HL-60 (cell line): ENCODE measurements at regions not wholly inside any gene's neighbourhood (a gene's known extent, or its start where the extent isn't known, plus 50 kb on each side); places are given as distances from the start of the nearest gene placed in this dataset.

Experiments
- POLR2AphosphoS5 ChIP-seq: IDR thresholded peaks from 2 replicates; pipeline ENCODE4 v1.6.1; 2012; ENCODE audit warnings: low read depth
- REST ChIP-seq: IDR thresholded peaks from 2 replicates; pipeline ENCODE4 v1.6.1; 2012; ENCODE audit warnings: low read depth; ENCODE audit not compliant: insufficient replicate concordance
- TF ChIP-seq, protein P1 (sequence below): IDR thresholded peaks from one replicate; pipeline ENCODE4 v1.5.1; 2011; ENCODE audit warnings: low read length, control low read depth, inconsistent platforms; ENCODE audit not compliant: insufficient read depth

GRCh38 chr12:3951380-3952135 lies 78.4 kb upstream of the PARP11 start:
- TF ChIP-seq, protein P1, sequence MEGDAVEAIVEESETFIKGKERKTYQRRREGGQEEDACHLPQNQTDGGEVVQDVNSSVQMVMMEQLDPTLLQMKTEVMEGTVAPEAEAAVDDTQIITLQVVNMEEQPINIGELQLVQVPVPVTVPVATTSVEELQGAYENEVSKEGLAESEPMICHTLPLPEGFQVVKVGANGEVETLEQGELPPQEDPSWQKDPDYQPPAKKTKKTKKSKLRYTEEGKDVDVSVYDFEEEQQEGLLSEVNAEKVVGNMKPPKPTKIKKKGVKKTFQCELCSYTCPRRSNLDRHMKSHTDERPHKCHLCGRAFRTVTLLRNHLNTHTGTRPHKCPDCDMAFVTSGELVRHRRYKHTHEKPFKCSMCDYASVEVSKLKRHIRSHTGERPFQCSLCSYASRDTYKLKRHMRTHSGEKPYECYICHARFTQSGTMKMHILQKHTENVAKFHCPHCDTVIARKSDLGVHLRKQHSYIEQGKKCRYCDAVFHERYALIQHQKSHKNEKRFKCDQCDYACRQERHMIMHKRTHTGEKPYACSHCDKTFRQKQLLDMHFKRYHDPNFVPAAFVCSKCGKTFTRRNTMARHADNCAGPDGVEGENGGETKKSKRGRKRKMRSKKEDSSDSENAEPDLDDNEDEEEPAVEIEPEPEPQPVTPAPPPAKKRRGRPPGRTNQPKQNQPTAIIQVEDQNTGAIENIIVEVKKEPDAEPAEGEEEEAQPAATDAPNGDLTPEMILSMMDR: no peak
- no peak for TF ChIP-seq POLR2AphosphoS5
- TF ChIP-seq REST: no peak
